ENCODE measurements at regions not wholly inside any gene's neighbourhood (a gene's known extent, or its start where the extent isn't known, plus 50 kb on each side); places are given as distances from the start of the nearest gene placed in this dataset.

- DNase-seq (ENCODE audit: low spot score): no peak
These were observed 52.8 kb downstream of the FAM43A start for GRCh38 chr3:194738254-194739093.

DNA sequence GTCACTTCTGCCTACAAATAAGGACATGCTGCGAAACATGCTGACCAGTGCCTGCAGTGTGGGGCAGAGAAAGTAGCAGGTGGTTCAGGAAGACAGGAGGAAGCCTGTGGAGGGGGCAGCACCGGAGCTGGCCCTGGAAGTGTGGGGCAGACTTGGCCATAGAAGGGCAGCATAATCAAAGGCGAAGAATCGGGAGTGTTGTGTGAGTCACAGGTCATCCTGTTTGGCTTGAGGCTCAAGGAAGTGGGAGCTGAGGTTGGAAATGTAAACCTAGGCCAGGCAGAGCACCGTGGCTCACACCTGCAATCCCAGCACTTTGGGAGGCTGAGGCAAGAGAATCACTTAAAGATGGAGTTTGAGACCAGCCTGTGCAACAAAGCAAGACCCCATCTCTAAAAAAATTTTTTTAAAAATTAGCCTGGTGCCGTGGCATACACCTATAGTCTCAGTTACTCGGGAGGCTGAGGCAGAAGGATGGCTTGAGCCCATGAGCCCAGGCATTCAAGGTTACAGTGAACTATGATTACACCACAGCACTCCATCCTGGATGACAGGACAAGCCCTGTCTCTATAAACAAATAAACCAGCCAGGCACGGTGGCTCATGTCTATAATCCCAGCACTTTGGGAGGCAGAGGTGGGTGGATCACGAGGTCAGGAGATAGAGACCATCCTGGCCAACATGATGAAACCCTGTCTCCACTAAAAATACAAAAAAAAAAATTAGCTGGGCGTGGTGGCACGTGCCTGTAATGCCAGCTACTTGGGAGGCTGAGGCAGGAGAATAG is 54.0 kb downstream of the FAM43A start:
- no peak for DNase-seq (ENCODE audit: low spot score)

- DNase-seq (ENCODE audit: low spot score): no peak
These were observed 55.3 kb downstream of the FAM43A start for GRCh38 chr3:194740859-194741491.

DNA sequence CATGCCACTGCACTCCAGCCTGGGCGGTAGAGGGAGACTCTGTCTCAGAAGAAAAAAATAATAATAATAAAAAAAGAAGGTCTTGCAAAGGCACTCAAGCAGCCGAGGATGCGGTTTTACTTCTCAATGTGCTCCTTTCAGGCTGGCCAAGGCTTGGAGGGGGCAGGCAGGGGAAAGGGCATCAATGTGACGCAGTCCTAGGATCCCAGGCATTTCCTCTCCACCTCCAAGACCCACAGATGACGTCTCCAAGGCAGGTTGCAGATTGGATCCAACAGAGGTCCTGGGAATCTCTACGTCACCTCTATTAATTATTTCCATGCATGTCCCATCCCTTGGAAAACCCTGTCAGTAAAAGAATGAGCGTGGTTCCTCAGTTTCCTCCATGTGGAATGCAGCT is 56.2 kb downstream of the FAM43A start:
- DNase-seq (ENCODE audit: low spot score): no peak

- DNase-seq (ENCODE audit: low spot score): no peak
These were observed 59.1 kb downstream of the FAM43A start for GRCh38 chr3:194744826-194745225.

DNA sequence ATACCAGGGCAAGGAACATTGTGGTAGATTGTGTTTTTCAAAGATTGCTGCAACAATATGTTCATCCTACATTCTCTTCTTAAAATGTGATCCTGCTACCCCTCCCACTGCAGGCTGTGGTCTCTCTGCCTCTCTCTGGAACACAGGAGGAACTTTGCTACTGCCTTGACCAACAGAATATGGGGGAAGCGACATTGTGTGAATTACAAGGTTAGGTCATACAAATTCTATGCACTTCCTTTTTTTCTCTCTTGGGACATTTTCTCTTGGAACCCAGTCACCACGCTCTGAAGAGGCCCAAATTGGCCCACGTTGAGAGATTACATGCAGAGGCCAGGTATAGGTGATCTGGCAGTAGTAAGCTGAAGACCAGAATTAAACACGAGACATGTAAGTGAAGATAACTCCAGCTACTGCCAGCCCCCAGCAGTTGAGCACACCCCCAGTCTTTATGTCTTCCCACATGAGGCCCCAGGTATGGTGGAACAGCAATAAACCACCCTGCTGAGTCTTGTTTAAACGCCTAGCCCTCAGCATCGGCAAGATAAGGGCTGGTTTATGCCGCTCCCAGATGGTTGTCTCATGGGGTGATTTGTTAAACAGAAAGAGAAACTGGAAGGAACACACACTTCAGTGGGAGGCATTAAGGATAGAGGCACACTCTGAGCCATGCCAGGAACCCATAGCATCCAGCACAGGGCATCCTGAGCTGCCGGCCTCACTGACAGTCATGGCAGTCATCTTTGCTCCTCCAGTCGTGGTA is 59.9 kb downstream of the FAM43A start:
- DNase-seq (ENCODE audit: low spot score): no peak

- DNase-seq (ENCODE audit: low spot score): no peak
These were observed 62.5 kb downstream of the FAM43A start for GRCh38 chr3:194748225-194748624.

GRCh38 chr3:194749631-194750490 is 64.2 kb downstream of the FAM43A start:
- DNase-seq (ENCODE audit: low spot score): no peak

- DNase-seq (ENCODE audit: low spot score): no peak
These were observed 64.8 kb downstream of the FAM43A start for GRCh38 chr3:194750491-194750828.

- DNase-seq (ENCODE audit: low spot score): no peak
These were observed 70.2 kb downstream of the FAM43A start for GRCh38 chr3:194755671-194756459.

DNA sequence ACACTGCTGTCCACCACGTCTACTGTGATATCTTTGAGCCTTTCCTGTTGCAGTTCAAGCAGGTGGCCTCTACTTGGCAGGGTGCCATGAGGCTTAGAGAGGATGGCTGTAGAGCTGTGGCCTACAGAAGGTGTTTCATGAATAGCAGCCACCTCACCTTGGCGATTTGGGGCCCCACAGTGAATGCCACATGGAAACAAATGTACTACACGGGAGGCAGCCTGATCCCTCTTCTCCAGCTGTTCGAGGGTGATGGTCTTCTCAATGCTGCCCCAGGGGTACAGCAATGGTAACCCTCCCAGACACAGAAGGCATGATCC is 70.7 kb downstream of the FAM43A start:
- no peak for DNase-seq (ENCODE audit: low spot score)

- no peak for DNase-seq (ENCODE audit: low spot score)
These were observed 71.2 kb downstream of the FAM43A start for GRCh38 chr3:194756791-194757325.

DNA sequence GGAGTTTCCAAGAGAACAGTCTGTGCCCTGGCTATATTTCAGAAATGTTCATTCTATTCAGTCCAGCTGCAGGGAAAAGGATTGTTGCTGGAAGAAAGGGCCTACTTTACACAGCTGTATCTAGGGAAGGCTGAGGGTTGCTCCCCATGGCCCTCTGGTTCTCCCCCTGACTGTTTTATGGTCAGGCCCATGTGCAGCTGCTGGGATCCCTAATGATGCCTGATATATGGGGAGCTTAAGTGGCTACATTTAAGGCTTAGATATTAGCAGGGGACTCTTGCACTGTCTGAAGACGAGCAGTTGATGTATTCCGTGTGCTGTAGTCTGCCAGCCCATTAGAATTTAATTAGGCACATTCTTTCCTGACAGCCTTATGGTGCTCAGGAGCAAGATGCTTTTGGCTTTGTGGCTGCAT is 72.0 kb downstream of the FAM43A start:
- peak; percentile 76 for DNase-seq (ENCODE audit: low spot score)

- DNase-seq (ENCODE audit: low spot score): no peak
These were observed 73.0 kb downstream of the FAM43A start for GRCh38 chr3:194758716-194759115.

GRCh38 chr3:194760494-194761137 is 74.9 kb downstream of the FAM43A start:
- no peak for DNase-seq (ENCODE audit: low spot score)

DNA sequence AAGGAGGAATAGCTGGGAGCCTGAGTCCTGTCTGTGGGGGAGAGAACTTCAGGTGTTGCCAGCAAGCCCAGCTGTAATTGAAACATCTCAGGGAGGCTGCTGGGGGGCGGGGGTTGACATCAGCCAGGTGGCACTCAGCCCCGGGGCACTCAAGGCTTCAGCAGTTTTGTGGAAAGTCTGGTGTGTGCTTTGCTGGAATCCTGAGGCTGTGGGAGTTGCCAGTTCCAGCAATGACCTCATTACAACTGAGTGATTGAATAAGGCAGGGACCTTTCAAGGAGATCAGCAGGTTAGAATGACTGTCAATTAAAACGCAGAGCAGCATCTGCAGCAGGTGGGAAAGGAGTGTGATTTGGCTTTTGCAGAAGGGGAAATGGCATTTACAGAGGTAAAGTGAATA is 75.7 kb downstream of the FAM43A start:
- DNase-seq (ENCODE audit: low spot score): no peak

DNA sequence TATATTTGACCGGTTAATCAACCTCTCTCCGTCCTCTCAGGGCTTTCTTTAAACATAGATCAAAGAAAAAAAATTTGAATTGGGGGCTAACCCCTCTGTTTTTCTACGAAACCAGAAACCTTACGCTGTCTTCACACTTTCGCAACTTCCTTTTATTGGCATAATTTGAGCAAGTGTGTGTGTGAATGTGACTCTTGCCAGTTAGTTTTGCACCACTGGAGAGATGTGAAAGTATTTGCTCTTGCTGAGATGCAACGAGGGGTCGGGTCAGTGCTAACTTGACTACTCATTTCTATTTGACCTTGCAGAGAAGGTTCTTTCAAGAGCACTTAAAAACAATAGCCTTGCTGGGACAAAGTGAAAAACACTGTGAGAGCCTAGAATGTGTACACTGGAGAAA is 81.2 kb downstream of the FAM43A start:
- no peak for DNase-seq (ENCODE audit: low spot score)

DNA sequence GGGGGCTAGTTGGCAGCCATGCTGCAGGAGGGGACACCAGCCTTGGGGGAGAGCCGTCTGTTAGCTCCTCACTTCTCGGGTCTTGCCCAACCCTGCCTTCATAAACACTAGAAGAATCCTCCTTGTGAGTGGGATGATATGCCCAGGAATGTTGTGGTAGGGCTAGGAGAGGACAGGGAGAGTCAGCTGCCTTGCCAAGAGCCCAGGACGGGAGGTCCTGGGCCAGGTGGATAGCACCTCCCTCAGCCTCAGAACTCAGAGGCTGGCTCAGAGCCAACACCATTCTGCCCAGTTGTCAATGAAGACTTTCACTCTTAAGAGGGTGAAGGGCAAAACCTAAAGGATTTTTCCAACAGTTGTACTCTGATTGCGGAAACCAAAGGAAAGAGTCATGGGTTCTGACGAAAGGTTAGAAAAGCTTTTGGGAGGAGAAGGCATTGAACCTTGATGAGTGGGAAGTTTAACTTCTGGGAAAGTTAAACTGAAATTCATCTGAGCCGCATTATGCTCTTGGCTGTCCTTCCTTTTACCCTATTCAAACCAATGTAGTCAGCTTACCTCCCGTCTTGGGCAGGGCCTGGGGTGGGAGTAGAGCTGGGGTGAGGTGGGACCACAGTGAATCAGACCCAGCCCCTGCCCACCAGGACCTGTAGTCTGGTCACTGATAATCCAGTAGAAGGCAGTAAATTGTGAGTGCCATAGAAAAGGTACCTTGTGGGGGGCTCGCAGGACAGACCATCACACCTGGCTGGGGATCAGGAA is 81.9 kb downstream of the FAM43A start:
- DNase-seq (ENCODE audit: low spot score): peak; percentile 49

- DNase-seq (ENCODE audit: low spot score): no peak
These were observed 82.9 kb downstream of the FAM43A start for GRCh38 chr3:194768586-194768985.
